GM20000 (cell line): ENCODE measurements at regions not wholly inside any gene's neighbourhood (a gene's known extent, or its start where the extent isn't known, plus 50 kb on each side); places are given as distances from the start of the nearest gene placed in this dataset.

Source experiments
- DNase-seq: peaks from one replicate; pipeline ENCODE4 v3.0.0; 2012; ENCODE audit warnings: low spot score
- CTCF ChIP-seq: IDR thresholded peaks from 2 replicates; pipeline ENCODE4 v1.5.1; 2012; ENCODE audit warnings: mild to moderate bottlenecking, control low read depth; ENCODE audit errors: extremely low read depth, missing control alignments

- no peak for DNase-seq
- TF ChIP-seq CTCF = no peak
These were observed 52.6 kb upstream of the ARX start for GRCh38 chrX:25068340-25068739.

GRCh38 chrX:25067271-25068172, 51.8 kb upstream of the ARX start:
- TF ChIP-seq CTCF = no peak
- peak; percentile 8 for DNase-seq

GRCh38 chrX:25066131-25066530, 50.4 kb upstream of the ARX start:
- no peak for DNase-seq
- no peak for TF ChIP-seq CTCF
